H1 (cell line): ENCODE measurements at regions not wholly inside any gene's neighbourhood (a gene's known extent, or its start where the extent isn't known, plus 50 kb on each side); places are given as distances from the start of the nearest gene placed in this dataset.
A peak's percentile ranks its signal among the peaks of the same experiment; 100 is the strongest.

Experiments
- CTCF ChIA-PET: fragments of 300-600 bp; sonication (Branson Sonifier 250); formaldehyde crosslinking; loops from one replicate; lab custom pipeline; 2021; ENCODE audit not compliant: partially characterized antibody; lab: Charles Lee
- POLR2A ChIA-PET: fragments of 300-600 bp; sonication (Branson Sonifier 250); formaldehyde crosslinking; loops from one replicate; lab custom pipeline; 2021; ENCODE audit warnings: inconsistent platforms; ENCODE audit not compliant: partially characterized antibody; lab: Charles Lee
- DNase-seq, 2 experiments: peaks; one replicate each; pipeline versions ENCODE4 v3.0.0 to v3.0.0-alpha.2; 2010 to 2022; ENCODE audit warnings: low spot score in 2 of 2, low read depth in 1 of 2, mixed read lengths in 1 of 2
- FAIRE-seq: peaks from 2 replicates; lab custom pipeline; 2011; peaks lifted over from hg19 to GRCh38; lab: Jason Lieb, UNC
- H2AFZ ChIP-seq: 2 replicates; pipeline ENCODE4 v1.8.1; 2012; ENCODE audit warnings: low read length, inconsistent platforms
- H2AK5ac ChIP-seq: 2 replicates; pipeline ENCODE4 v1.6.1; 2013; ENCODE audit warnings: low read depth, low read length
- H2BK120ac ChIP-seq: replicated peaks from 2 replicates; pipeline ENCODE3; 2013; ENCODE audit warnings: low read depth, low read length, inconsistent platforms
- H2BK12ac ChIP-seq: 2 replicates; pipeline ENCODE4 v1.6.1; 2013; ENCODE audit warnings: low read depth, low read length
- H2BK15ac ChIP-seq: 2 replicates; pipeline ENCODE4 v1.6.1; 2013; ENCODE audit warnings: low read length
- H2BK20ac ChIP-seq: 2 replicates; pipeline ENCODE4 v1.6.1; 2013; ENCODE audit warnings: low read length
- H2BK5ac ChIP-seq: 2 replicates; pipeline ENCODE4 v1.6.1; 2013; ENCODE audit warnings: low read depth, low read length
- H3K14ac ChIP-seq: 2 replicates; pipeline ENCODE4 v1.6.1; 2013; ENCODE audit warnings: inconsistent platforms; ENCODE audit not compliant: insufficient read length
- H3K18ac ChIP-seq: 2 replicates; pipeline ENCODE4 v1.6.1; 2013; ENCODE audit warnings: low read length; ENCODE audit errors: extremely low read depth
- H3K23ac ChIP-seq: 2 replicates; pipeline ENCODE4 v1.6.1; 2013; ENCODE audit warnings: inconsistent platforms; ENCODE audit not compliant: insufficient read length
- H3K23me2 ChIP-seq: 2 replicates; pipeline ENCODE4 v1.6.1; 2013; ENCODE audit warnings: low read depth, low read length
- H3K27ac ChIP-seq: 2 replicates; pipeline ENCODE4 v1.6.1; 2011; ENCODE audit warnings: low read depth, low read length, inconsistent platforms
- H3K27me3 ChIP-seq, 4 experiments: replicated peaks in 1 of 4; 1 replicate in 1 of 4; 2 replicates in 3 of 4; pipeline versions ENCODE4 v1.6.1 to v1.8.1; 2011 to 2013; ENCODE audit warnings: low read length in 3 of 4, mild to moderate bottlenecking in 3 of 4, inconsistent platforms in 2 of 4, mixed read lengths in 2 of 4, moderate library complexity in 1 of 4; ENCODE audit not compliant: control insufficient read depth in 3 of 4, insufficient read depth in 3 of 4; ENCODE audit errors: extremely low read depth in 1 of 4
- H3K36me3 ChIP-seq, 4 experiments: 2 replicates each; pipeline versions ENCODE4 v1.6.1 to v1.8.1; 2011 to 2013; ENCODE audit warnings: mild to moderate bottlenecking in 4 of 4, low read length in 3 of 4, moderate library complexity in 2 of 4, control low read depth in 1 of 4, inconsistent platforms in 1 of 4; ENCODE audit not compliant: insufficient read depth in 4 of 4, control insufficient read depth in 2 of 4
- H3K4ac ChIP-seq: replicated peaks from 2 replicates; pipeline ENCODE3; 2013; ENCODE audit warnings: low read length, low read depth, mixed read lengths, inconsistent platforms; ENCODE audit not compliant: insufficient read length
- H3K4me1 ChIP-seq, 4 experiments: replicated peaks in 1 of 4; 1 replicate in 1 of 4; 2 replicates in 3 of 4; pipeline versions ENCODE4 v1.6.1 to v1.8.1; 2011 to 2013; ENCODE audit warnings: low read length in 3 of 4, inconsistent platforms in 2 of 4, mixed read lengths in 1 of 4; ENCODE audit not compliant: insufficient read depth in 4 of 4, control insufficient read depth in 3 of 4
- H3K4me2 ChIP-seq, 2 experiments: 2 replicates each; pipeline versions ENCODE4 v1.6.1 to v1.8.1; 2011 to 2013; ENCODE audit warnings: low read depth in 2 of 2, low read length in 2 of 2, control low read depth in 1 of 2, inconsistent platforms in 1 of 2, mild to moderate bottlenecking in 1 of 2; ENCODE audit not compliant: insufficient read depth in 1 of 2
- H3K4me3 ChIP-seq, 4 experiments: fragments of 200-600, 300-600 bp in 1 of 4; sonication (generic), shearing (Covaris generic), sonication (Bioruptor Twin) in 1 of 4; 2 replicates each; pipeline versions ENCODE4 v1.5.1 to v1.8.1; 2011 to 2016; ENCODE audit warnings: low read length in 4 of 4, low read depth in 3 of 4, control low read depth in 2 of 4, inconsistent platforms in 2 of 4, mild to moderate bottlenecking in 2 of 4, mixed read lengths in 1 of 4, moderate library complexity in 1 of 4; ENCODE audit not compliant: insufficient read depth in 2 of 4; ENCODE audit errors: extremely low read depth in 1 of 4
- H3K56ac ChIP-seq: replicated peaks from 2 replicates; pipeline ENCODE3; 2013; ENCODE audit warnings: low read depth, mild to moderate bottlenecking, mixed read lengths, low read length, inconsistent platforms; ENCODE audit not compliant: insufficient read length
- H3K79me1 ChIP-seq: 2 replicates; pipeline ENCODE4 v1.6.1; 2013; ENCODE audit warnings: low read depth, low read length, control low read depth
- H3K79me2 ChIP-seq, 2 experiments: 2 replicates each; pipeline versions ENCODE4 v1.6.1 to v1.8.1; 2012 to 2013; ENCODE audit warnings: low read length in 2 of 2, mild to moderate bottlenecking in 2 of 2, inconsistent platforms in 1 of 2; ENCODE audit not compliant: insufficient read depth in 2 of 2, control insufficient read depth in 1 of 2
- H3K9ac ChIP-seq, 4 experiments: replicated peaks in 1 of 4; 1 replicate in 1 of 4; 2 replicates in 3 of 4; pipeline versions ENCODE4 v1.6.1 to v1.8.1; 2011 to 2013; ENCODE audit warnings: low read depth in 3 of 4, low read length in 3 of 4, control low read depth in 2 of 4, mild to moderate bottlenecking in 2 of 4, moderate library complexity in 2 of 4, inconsistent platforms in 1 of 4; ENCODE audit errors: extremely low read depth in 1 of 4
- H3K9me3 ChIP-seq, 2 experiments: 2 replicates each; pipeline versions ENCODE4 v1.6.1 to v1.8.1; 2012 to 2013; ENCODE audit warnings: mild to moderate bottlenecking in 2 of 2, moderate library complexity in 2 of 2, control low read depth in 1 of 2, inconsistent platforms in 1 of 2, low read depth in 1 of 2, low read length in 1 of 2, mixed read lengths in 1 of 2; ENCODE audit not compliant: insufficient read depth in 2 of 2
- H4K20me1 ChIP-seq, 2 experiments: replicated peaks in 1 of 2; 2 replicates each; pipeline versions ENCODE3 to v1.8.1; 2011 to 2013; ENCODE audit warnings: inconsistent platforms in 2 of 2, low read length in 2 of 2, mild to moderate bottlenecking in 1 of 2; ENCODE audit not compliant: insufficient read depth in 2 of 2, control insufficient read depth in 1 of 2
- H4K5ac ChIP-seq: 2 replicates; pipeline ENCODE4 v1.6.1; 2013; ENCODE audit warnings: low read length, low read depth, mixed read lengths, inconsistent platforms; ENCODE audit not compliant: insufficient read length
- H4K8ac ChIP-seq: 2 replicates; pipeline ENCODE4 v1.8.0; 2013; ENCODE audit warnings: mild to moderate bottlenecking, moderate library complexity, low read length, inconsistent platforms; ENCODE audit not compliant: insufficient read depth; ENCODE audit errors: extremely low read depth
- H4K91ac ChIP-seq: replicated peaks from 2 replicates; pipeline ENCODE3; 2013; ENCODE audit warnings: low read length, mixed read lengths, inconsistent platforms; ENCODE audit not compliant: insufficient read length
- CHD1 ChIP-seq: IDR thresholded peaks from 2 replicates; pipeline ENCODE4 v1.6.1; 2012; ENCODE audit warnings: low read depth, low read length, improper control_type of control experiment
- KDM4A ChIP-seq: IDR thresholded peaks from one replicate; pipeline ENCODE4 v1.7.1; 2012; ENCODE audit warnings: low read depth, mild to moderate bottlenecking, moderate library complexity, low read length, inconsistent platforms; ENCODE audit not compliant: severe bottlenecking
- PHF8 ChIP-seq: fragments of 200-600 bp; sonication (generic); conservative IDR thresholded peaks from 2 replicates; pipeline ENCODE4 v1.7.1; 2012; ENCODE audit warnings: low read depth, mild to moderate bottlenecking, inconsistent platforms, low read length, moderate library complexity
- POU5F1 ChIP-seq: IDR thresholded peaks from 2 replicates; pipeline ENCODE4 v1.6.1; 2011; ENCODE audit warnings: low read depth, mild to moderate bottlenecking, low read length, moderate library complexity
- WGBS, 2 experiments: shearing (Covaris generic) in 1 of 2; methylation state at CpG; one replicate each; pipeline versions ENCODE4 v1.1.6 to v1.1.7; 2013 to 2015; ENCODE audit warnings: low lambda C conversion rate in 2 of 2, mixed read lengths in 2 of 2, inconsistent platforms in 1 of 2, low coverage in 1 of 2, missing lambda C conversion rate in 1 of 2; ENCODE audit not compliant: insufficient replicate concordance in 2 of 2, insufficient coverage in 1 of 2, insufficient read length in 1 of 2; ENCODE audit errors: extremely low coverage in 1 of 2, missing lambda C conversion rate in 1 of 2; 5-methylcytosine and 5-hydroxymethylcytosine counted together
- TF ChIP-seq, protein P1 (sequence below), 3 experiments: IDR thresholded peaks; 1 replicate in 2 of 3; 2 replicates in 1 of 3; pipeline versions ENCODE4 v1.5.1 to v1.6.1; 2011; ENCODE audit warnings: low read length in 3 of 3, mild to moderate bottlenecking in 3 of 3, inconsistent platforms in 2 of 3, low read depth in 1 of 3, moderate library complexity in 1 of 3; ENCODE audit not compliant: insufficient read depth in 1 of 3; ENCODE audit errors: control extremely low read depth in 1 of 3

DNA sequence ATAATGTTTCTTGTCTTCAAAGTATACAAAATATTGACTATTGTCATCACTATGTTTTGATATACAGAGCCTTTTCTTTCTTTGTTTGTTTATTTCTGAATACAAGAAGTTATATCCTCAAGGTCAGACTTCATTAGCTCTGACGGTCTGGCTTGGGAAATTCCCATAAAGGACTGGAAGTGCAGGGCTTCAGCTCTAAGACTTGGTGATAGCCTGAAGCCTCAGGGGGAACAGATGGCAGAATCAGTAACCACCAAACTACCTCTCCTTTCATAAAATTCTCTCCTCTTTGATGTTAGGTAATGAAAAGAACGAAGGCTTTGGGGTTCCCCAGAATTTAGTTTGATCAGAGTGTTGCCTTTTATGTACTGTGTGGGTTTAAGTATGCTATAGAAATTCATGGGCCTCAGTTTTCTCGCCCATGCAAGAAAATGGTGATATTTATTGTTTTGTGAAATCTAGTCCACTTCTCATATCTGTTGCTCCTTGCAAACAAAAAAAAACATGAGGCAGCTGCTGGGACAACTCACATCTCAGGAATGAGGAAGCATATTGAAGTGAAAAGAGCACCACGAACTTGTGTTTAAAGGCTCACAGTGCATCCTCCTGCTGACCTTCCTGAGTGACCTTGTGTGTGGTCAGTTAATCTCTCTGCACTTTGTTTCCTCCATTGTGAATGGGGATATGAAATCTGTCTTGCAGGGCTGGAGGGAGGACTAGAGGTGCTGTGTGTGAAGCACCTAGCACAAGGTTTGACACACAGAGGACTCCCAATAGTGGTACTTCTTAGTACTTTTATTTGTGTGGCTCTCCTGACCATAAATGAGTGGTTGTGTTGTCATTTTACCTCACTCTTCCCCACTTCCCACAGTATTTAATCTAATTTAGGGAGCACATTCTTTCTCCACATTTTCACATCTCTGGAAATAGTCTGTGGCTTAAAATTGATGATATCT lies 569.8 kb upstream of the IL12A start:
- Histone ChIP-seq H4K91ac (no peak overlapping the region), H4K5ac (no peak overlapping the region), H4K20me1 (no peaks in the 10 kb centered on the region), H3K79me1 (no peaks in the 10 kb centered on the region), H2BK120ac (no peak overlapping the region), H4K8ac (no peak overlapping the region), H2AFZ (peak overlapping the region; percentile 5; the same call in 1 of the 2 replicates), H2BK15ac (no peak overlapping the region), H3K4me2 (no peak overlapping the region), H2BK20ac (no peak overlapping the region), H2BK12ac (no peak overlapping the region), H3K4ac (no peak overlapping the region), H3K56ac (no peak overlapping the region), H3K23me2 (no peaks in the 10 kb centered on the region), H3K4me1 (no peaks in the 10 kb centered on the region), H2AK5ac (no peak overlapping the region), H3K23ac (no peak overlapping the region), H3K27ac (no peak overlapping the region), H3K79me2 (no peaks in the 10 kb centered on the region), H3K9me3 (peaks cover 9 to 11% of the 10 kb centered on the region in 2 experiments), H3K36me3 (no peaks in the 10 kb centered on the region), H2BK5ac (no peak overlapping the region), H3K4me3 (no peak overlapping the region), H3K9ac (no peak overlapping the region), H3K14ac (no peak overlapping the region), H3K18ac (no peak overlapping the region), H3K27me3 (no peaks in the 10 kb centered on the region)
- DNase-seq (no peak), FAIRE-seq (no peak)
- POLR2A ChIA-PET: no interaction called here
- WGBS, 2 experiments: 88% methylated on average over 4 of the region's 4 CpGs; no CpG with 5 or more reads in 1 of the 2 experiments
- CTCF ChIA-PET: no interaction called here
- no peak for TF ChIP-seq POU5F1
- no peak for TF ChIP-seq KDM4A
- TF ChIP-seq PHF8: no peak
- no peak for TF ChIP-seq CHD1
- TF ChIP-seq, protein P1, sequence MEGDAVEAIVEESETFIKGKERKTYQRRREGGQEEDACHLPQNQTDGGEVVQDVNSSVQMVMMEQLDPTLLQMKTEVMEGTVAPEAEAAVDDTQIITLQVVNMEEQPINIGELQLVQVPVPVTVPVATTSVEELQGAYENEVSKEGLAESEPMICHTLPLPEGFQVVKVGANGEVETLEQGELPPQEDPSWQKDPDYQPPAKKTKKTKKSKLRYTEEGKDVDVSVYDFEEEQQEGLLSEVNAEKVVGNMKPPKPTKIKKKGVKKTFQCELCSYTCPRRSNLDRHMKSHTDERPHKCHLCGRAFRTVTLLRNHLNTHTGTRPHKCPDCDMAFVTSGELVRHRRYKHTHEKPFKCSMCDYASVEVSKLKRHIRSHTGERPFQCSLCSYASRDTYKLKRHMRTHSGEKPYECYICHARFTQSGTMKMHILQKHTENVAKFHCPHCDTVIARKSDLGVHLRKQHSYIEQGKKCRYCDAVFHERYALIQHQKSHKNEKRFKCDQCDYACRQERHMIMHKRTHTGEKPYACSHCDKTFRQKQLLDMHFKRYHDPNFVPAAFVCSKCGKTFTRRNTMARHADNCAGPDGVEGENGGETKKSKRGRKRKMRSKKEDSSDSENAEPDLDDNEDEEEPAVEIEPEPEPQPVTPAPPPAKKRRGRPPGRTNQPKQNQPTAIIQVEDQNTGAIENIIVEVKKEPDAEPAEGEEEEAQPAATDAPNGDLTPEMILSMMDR (IDR thresholded peaks at IDR 0.05; ENCODE audit: control extremely low read depth in 1 of 3, insufficient read depth in 1 of 3, low read depth in 1 of 3, low read length in 3 of 3): no peak
